ENCODE measurements at regions not wholly inside any gene's neighbourhood (a gene's known extent, or its start where the extent isn't known, plus 50 kb on each side); places are given as distances from the start of the nearest gene placed in this dataset.

- H3K4me3 ChIP-seq (ENCODE audit: low read length in 2 of 2), result no peak overlapping the region
- H3K27me3 ChIP-seq (ENCODE audit: control insufficient read depth in 1 of 2, insufficient read depth in 2 of 2, low read length in 2 of 2), result no peaks in the 10 kb centered on the region
- no peaks in the 10 kb centered on the region for H3K4me1 ChIP-seq (ENCODE audit: control insufficient read depth, insufficient read depth, low read length)
- H3K27ac ChIP-seq (ENCODE audit: low read length), result no peak overlapping the region
- H3K9me3 ChIP-seq (ENCODE audit: control insufficient read depth in 2 of 2, low read length in 2 of 2), result no peaks in the 10 kb centered on the region
- H3K9ac ChIP-seq (ENCODE audit: low read length in 2 of 2), result no peak overlapping the region
- no peaks in the 10 kb centered on the region for H3K36me3 ChIP-seq (ENCODE audit: control insufficient read depth in 2 of 2, insufficient read depth in 2 of 2, low read length in 2 of 2)
These were observed 166.3 kb upstream of the FN1 start for GRCh38 chr2:215601990-215602721.

- no peak overlapping the region for H3K4me3 ChIP-seq (ENCODE audit: low read length in 2 of 2)
- H3K4me1 ChIP-seq (ENCODE audit: control insufficient read depth, insufficient read depth, low read length), result no peaks in the 10 kb centered on the region
- no peaks in the 10 kb centered on the region for H3K36me3 ChIP-seq (ENCODE audit: control insufficient read depth in 2 of 2, insufficient read depth in 2 of 2, low read length in 2 of 2)
- H3K9me3 ChIP-seq (ENCODE audit: control insufficient read depth in 2 of 2, low read length in 2 of 2), result no peaks in the 10 kb centered on the region
- no peak overlapping the region for H3K9ac ChIP-seq (ENCODE audit: low read length in 2 of 2)
- H3K27ac ChIP-seq (ENCODE audit: low read length), result no peak overlapping the region
- H3K27me3 ChIP-seq (ENCODE audit: control insufficient read depth in 1 of 2, insufficient read depth in 2 of 2, low read length in 2 of 2), result no peaks in the 10 kb centered on the region
These were observed 165.7 kb upstream of the FN1 start for GRCh38 chr2:215601526-215601925.

GRCh38 chr2:215598376-215598975 lies 162.6 kb upstream of the FN1 start:
- Histone ChIP-seq H3K9me3 (ENCODE audit: control insufficient read depth in 2 of 2, low read length in 2 of 2) (no peaks in the 10 kb centered on the region), H3K27me3 (ENCODE audit: control insufficient read depth in 1 of 2, insufficient read depth in 2 of 2, low read length in 2 of 2) (no peaks in the 10 kb centered on the region), H3K4me3 (ENCODE audit: low read length in 2 of 2) (no peak overlapping the region), H3K27ac (ENCODE audit: low read length) (no peak overlapping the region), H3K4me1 (ENCODE audit: control insufficient read depth, insufficient read depth, low read length) (no peaks in the 10 kb centered on the region), H3K36me3 (ENCODE audit: control insufficient read depth in 2 of 2, insufficient read depth in 2 of 2, low read length in 2 of 2) (no peaks in the 10 kb centered on the region), H3K9ac (ENCODE audit: low read length in 2 of 2) (no peak overlapping the region)

- Histone ChIP-seq H3K9ac (ENCODE audit: low read length in 2 of 2) (no peak overlapping the region), H3K4me1 (ENCODE audit: control insufficient read depth, insufficient read depth, low read length) (no peaks in the 10 kb centered on the region), H3K27ac (ENCODE audit: low read length) (no peak overlapping the region), H3K36me3 (ENCODE audit: control insufficient read depth in 2 of 2, insufficient read depth in 2 of 2, low read length in 2 of 2) (no peaks in the 10 kb centered on the region), H3K4me3 (ENCODE audit: low read length in 2 of 2) (no peak overlapping the region), H3K9me3 (ENCODE audit: control insufficient read depth in 2 of 2, low read length in 2 of 2) (no peaks in the 10 kb centered on the region), H3K27me3 (ENCODE audit: control insufficient read depth in 1 of 2, insufficient read depth in 2 of 2, low read length in 2 of 2) (no peaks in the 10 kb centered on the region)
These were observed 161.7 kb upstream of the FN1 start for GRCh38 chr2:215597577-215597976.

GRCh38 chr2:215594766-215595165 lies 158.9 kb upstream of the FN1 start:
- no peaks in the 10 kb centered on the region for H3K27me3 ChIP-seq (ENCODE audit: control insufficient read depth in 1 of 2, insufficient read depth in 2 of 2, low read length in 2 of 2)
- no peak overlapping the region for H3K27ac ChIP-seq (ENCODE audit: low read length)
- no peaks in the 10 kb centered on the region for H3K36me3 ChIP-seq (ENCODE audit: control insufficient read depth in 2 of 2, insufficient read depth in 2 of 2, low read length in 2 of 2)
- H3K9me3 ChIP-seq (ENCODE audit: control insufficient read depth in 2 of 2, low read length in 2 of 2), result no peaks in the 10 kb centered on the region
- no peak overlapping the region for H3K9ac ChIP-seq (ENCODE audit: low read length in 2 of 2)
- no peaks in the 10 kb centered on the region for H3K4me1 ChIP-seq (ENCODE audit: control insufficient read depth, insufficient read depth, low read length)
- H3K4me3 ChIP-seq (ENCODE audit: low read length in 2 of 2), result no peak overlapping the region

GRCh38 chr2:215590010-215590745 lies 154.3 kb upstream of the FN1 start:
- no peaks in the 10 kb centered on the region for H3K36me3 ChIP-seq (ENCODE audit: control insufficient read depth in 2 of 2, insufficient read depth in 2 of 2, low read length in 2 of 2)
- no peak overlapping the region for H3K27ac ChIP-seq (ENCODE audit: low read length)
- no peaks in the 10 kb centered on the region for H3K4me1 ChIP-seq (ENCODE audit: control insufficient read depth, insufficient read depth, low read length)
- no peak overlapping the region for H3K4me3 ChIP-seq (ENCODE audit: low read length in 2 of 2)
- no peaks in the 10 kb centered on the region for H3K27me3 ChIP-seq (ENCODE audit: control insufficient read depth in 1 of 2, insufficient read depth in 2 of 2, low read length in 2 of 2)
- H3K9ac ChIP-seq (ENCODE audit: low read length in 2 of 2), result no peak overlapping the region
- H3K9me3 ChIP-seq (ENCODE audit: control insufficient read depth in 2 of 2, low read length in 2 of 2), result no peaks in the 10 kb centered on the region

- H3K4me3 ChIP-seq (ENCODE audit: low read length in 2 of 2), result no peak overlapping the region
- no peaks in the 10 kb centered on the region for H3K36me3 ChIP-seq (ENCODE audit: control insufficient read depth in 2 of 2, insufficient read depth in 2 of 2, low read length in 2 of 2)
- H3K27me3 ChIP-seq (ENCODE audit: control insufficient read depth in 1 of 2, insufficient read depth in 2 of 2, low read length in 2 of 2), result no peaks in the 10 kb centered on the region
- H3K4me1 ChIP-seq (ENCODE audit: control insufficient read depth, insufficient read depth, low read length), result no peaks in the 10 kb centered on the region
- no peak overlapping the region for H3K9ac ChIP-seq (ENCODE audit: low read length in 2 of 2)
- no peak overlapping the region for H3K27ac ChIP-seq (ENCODE audit: low read length)
- no peaks in the 10 kb centered on the region for H3K9me3 ChIP-seq (ENCODE audit: control insufficient read depth in 2 of 2, low read length in 2 of 2)
These were observed 148.0 kb upstream of the FN1 start for GRCh38 chr2:215583881-215584280.

GRCh38 chr2:215579809-215580208 lies 143.9 kb upstream of the FN1 start:
- Histone ChIP-seq H3K27me3 (ENCODE audit: control insufficient read depth in 1 of 2, insufficient read depth in 2 of 2, low read length in 2 of 2) (no peaks in the 10 kb centered on the region), H3K27ac (ENCODE audit: low read length) (no peak overlapping the region), H3K4me3 (ENCODE audit: low read length in 2 of 2) (no peak overlapping the region), H3K36me3 (ENCODE audit: control insufficient read depth in 2 of 2, insufficient read depth in 2 of 2, low read length in 2 of 2) (no peaks in the 10 kb centered on the region), H3K4me1 (ENCODE audit: control insufficient read depth, insufficient read depth, low read length) (no peaks in the 10 kb centered on the region), H3K9ac (ENCODE audit: low read length in 2 of 2) (no peak overlapping the region), H3K9me3 (ENCODE audit: control insufficient read depth in 2 of 2, low read length in 2 of 2) (no peaks in the 10 kb centered on the region)

GRCh38 chr2:215577356-215577755 lies 141.5 kb upstream of the FN1 start:
- H3K4me1 ChIP-seq (ENCODE audit: control insufficient read depth, insufficient read depth, low read length), result no peaks in the 10 kb centered on the region
- no peak overlapping the region for H3K27ac ChIP-seq (ENCODE audit: low read length)
- no peaks in the 10 kb centered on the region for H3K9me3 ChIP-seq (ENCODE audit: control insufficient read depth in 2 of 2, low read length in 2 of 2)
- no peak overlapping the region for H3K9ac ChIP-seq (ENCODE audit: low read length in 2 of 2)
- no peaks in the 10 kb centered on the region for H3K36me3 ChIP-seq (ENCODE audit: control insufficient read depth in 2 of 2, insufficient read depth in 2 of 2, low read length in 2 of 2)
- no peaks in the 10 kb centered on the region for H3K27me3 ChIP-seq (ENCODE audit: control insufficient read depth in 1 of 2, insufficient read depth in 2 of 2, low read length in 2 of 2)
- H3K4me3 ChIP-seq (ENCODE audit: low read length in 2 of 2), result no peak overlapping the region

GRCh38 chr2:215576572-215576971 lies 140.7 kb upstream of the FN1 start:
- Histone ChIP-seq H3K9ac (ENCODE audit: low read length in 2 of 2) (no peak overlapping the region), H3K4me3 (ENCODE audit: low read length in 2 of 2) (no peak overlapping the region), H3K36me3 (ENCODE audit: control insufficient read depth in 2 of 2, insufficient read depth in 2 of 2, low read length in 2 of 2) (no peaks in the 10 kb centered on the region), H3K4me1 (ENCODE audit: control insufficient read depth, insufficient read depth, low read length) (no peaks in the 10 kb centered on the region), H3K9me3 (ENCODE audit: control insufficient read depth in 2 of 2, low read length in 2 of 2) (no peaks in the 10 kb centered on the region), H3K27ac (ENCODE audit: low read length) (no peak overlapping the region), H3K27me3 (ENCODE audit: control insufficient read depth in 1 of 2, insufficient read depth in 2 of 2, low read length in 2 of 2) (no peaks in the 10 kb centered on the region)

GRCh38 chr2:215573496-215573895 lies 137.6 kb upstream of the FN1 start:
- H3K27ac ChIP-seq (ENCODE audit: low read length), result no peak overlapping the region

More at GRCh38 chr2:215573496-215573895, 137.6 kb upstream of the FN1 start:
- no peaks in the 10 kb centered on the region for H3K36me3 ChIP-seq (ENCODE audit: control insufficient read depth in 2 of 2, insufficient read depth in 2 of 2, low read length in 2 of 2)
- no peaks in the 10 kb centered on the region for H3K9me3 ChIP-seq (ENCODE audit: control insufficient read depth in 2 of 2, low read length in 2 of 2)
- H3K9ac ChIP-seq (ENCODE audit: low read length in 2 of 2), result no peak overlapping the region
- H3K27me3 ChIP-seq (ENCODE audit: control insufficient read depth in 1 of 2, insufficient read depth in 2 of 2, low read length in 2 of 2), result no peaks in the 10 kb centered on the region
- no peak overlapping the region for H3K4me3 ChIP-seq (ENCODE audit: low read length in 2 of 2)
- no peaks in the 10 kb centered on the region for H3K4me1 ChIP-seq (ENCODE audit: control insufficient read depth, insufficient read depth, low read length)
